HG02588 (cell line): ENCODE measurements at regions not wholly inside any gene's neighbourhood (a gene's known extent, or its start where the extent isn't known, plus 50 kb on each side); places are given as distances from the start of the nearest gene placed in this dataset.
"Not testable (repeated sequence)": the region's sequence is repeated elsewhere in the genome, so short reads cannot be mapped to it uniquely, and the experiment has no call there.

Experiments used
- ATAC-seq: cut with Tn5 transposase; IDR thresholded peaks from one replicate; pipeline ENCODE4 v1.9.1; 2021; ENCODE audit warnings: mild to moderate bottlenecking, moderate library complexity; ENCODE audit not compliant: unreplicated experiment

- no peak for ATAC-seq
Observed at GRCh38 chr3:186454881-186455703, 89.1 kb downstream of the CRYGS start.

DNA sequence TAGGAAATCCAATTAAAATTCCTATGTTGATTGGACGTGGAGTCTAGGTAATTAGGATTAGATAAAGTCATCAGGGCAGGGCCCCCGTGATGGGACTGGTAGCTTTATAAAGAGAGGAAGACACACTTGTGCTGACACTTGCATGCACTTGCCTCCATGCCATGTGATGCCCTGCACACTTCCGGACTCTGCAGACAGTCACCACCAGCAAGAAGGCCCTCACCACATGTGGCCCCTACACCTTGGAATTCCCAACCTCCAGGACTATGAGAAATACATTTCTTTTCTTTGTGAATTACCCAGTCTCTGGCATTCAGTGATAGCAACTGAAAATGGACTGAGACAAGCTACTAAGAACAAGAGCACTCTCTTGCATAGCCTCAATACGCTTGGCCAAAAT, 90.6 kb downstream of the CRYGS start:
- no peak for ATAC-seq

GRCh38 chr3:186452517-186452916, 90.5 kb upstream of the DGKG start:
- ATAC-seq, result no peak

GRCh38 chr3:186451371-186451770, 89.3 kb upstream of the DGKG start:
- ATAC-seq, result no peak

GRCh38 chr3:186444974-186445373, 82.9 kb upstream of the DGKG start:
- ATAC-seq, result no peak

DNA sequence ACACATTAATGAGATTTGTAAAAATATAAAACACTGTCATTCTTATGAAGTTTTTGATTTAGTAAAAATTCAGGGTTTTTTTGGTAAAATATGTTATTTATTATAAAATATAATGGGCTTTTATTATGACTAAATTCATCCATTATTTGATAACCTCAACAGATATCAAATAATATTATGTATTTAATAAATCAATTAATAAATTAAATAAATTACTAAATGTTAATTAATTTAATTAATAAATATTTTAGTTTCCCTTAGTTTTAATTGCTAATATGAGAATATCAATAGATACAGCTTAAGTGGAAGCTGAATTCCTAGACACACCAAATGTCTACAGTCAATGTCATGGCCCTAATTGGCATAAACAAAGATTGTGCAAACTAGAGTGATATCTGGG, 82.3 kb upstream of the DGKG start:
- ATAC-seq, result no peak

DNA sequence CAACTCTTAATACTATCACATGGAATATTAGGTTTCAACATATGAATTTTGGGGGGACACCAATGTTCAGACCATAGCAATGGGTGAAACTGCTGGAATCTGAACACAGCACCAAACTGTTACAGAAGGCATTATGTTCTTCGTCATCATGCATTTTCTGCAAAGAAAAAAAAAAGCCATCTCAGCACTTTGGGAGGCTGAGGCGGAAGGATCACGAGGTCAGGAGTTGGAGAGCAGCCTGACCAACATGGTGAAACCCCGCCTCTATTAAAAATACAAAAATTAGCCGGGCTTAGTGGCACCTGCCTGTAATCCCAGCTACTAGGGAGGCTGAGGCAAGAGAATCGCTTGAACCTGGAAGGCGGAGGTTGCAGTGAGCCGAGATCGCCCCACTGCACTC, 80.9 kb upstream of the DGKG start:
- not testable (repeated sequence) for ATAC-seq

- no peak for ATAC-seq
Observed at GRCh38 chr3:186442162-186442561, 80.1 kb upstream of the DGKG start.

DNA sequence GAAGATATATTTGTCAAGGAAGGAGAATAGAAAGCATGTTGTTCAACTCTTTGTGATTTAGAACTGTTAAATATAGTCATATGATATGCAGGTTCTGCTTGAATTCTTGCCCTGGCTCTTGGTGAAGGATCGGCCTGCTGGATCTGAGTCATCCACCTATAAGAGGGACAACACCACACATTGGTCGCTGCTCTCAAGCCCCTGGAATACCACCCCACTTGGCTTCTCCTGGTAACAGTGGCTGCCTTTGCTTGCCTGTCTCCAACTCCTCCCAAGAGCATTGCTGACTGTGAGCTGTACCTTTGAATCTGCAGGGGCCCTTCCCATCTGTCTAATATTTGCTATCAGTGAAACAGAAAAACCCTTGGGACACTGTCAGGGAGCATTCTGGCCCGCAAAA, 78.9 kb upstream of the DGKG start:
- no peak for ATAC-seq

DNA sequence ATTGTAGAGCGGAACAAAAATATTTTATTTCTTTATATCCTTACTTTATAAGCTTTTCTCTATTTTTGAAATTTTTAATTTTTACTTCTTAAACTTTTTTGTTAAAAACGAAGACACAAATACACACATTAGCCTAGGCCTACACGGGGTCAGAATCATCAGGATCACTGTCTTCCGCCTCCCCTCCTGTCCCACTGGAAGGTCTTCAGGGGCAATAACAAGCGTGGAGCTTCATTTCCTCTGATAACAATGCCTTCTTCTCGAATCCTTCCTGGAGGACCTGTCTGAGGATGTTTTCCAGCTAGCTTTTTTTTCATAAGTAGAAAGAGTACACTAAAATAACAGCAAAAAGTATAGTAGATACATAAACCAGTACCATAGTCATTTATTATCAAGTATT, 77.7 kb upstream of the DGKG start:
- no peak for ATAC-seq

DNA sequence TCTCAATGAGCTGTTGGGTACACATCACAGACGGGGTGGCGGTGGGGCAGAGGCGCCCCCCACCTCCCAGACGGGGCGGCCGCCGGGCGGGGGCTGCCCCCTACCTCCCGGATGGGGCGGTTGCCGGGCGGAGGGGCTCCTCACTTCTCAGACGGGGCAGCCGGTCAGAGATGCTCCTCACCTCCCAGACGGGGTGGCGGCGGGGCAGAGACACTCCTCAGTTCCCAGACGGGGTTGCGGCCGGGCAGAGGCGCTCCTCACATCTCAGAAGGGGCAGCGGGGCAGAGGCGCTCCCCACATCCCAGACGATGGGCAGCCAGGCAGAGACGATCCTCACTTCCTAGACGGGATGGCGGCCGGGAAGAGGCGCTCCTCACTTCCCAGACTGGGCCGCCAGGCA, 73.3 kb upstream of the DGKG start:
- not testable (repeated sequence) for ATAC-seq

DNA sequence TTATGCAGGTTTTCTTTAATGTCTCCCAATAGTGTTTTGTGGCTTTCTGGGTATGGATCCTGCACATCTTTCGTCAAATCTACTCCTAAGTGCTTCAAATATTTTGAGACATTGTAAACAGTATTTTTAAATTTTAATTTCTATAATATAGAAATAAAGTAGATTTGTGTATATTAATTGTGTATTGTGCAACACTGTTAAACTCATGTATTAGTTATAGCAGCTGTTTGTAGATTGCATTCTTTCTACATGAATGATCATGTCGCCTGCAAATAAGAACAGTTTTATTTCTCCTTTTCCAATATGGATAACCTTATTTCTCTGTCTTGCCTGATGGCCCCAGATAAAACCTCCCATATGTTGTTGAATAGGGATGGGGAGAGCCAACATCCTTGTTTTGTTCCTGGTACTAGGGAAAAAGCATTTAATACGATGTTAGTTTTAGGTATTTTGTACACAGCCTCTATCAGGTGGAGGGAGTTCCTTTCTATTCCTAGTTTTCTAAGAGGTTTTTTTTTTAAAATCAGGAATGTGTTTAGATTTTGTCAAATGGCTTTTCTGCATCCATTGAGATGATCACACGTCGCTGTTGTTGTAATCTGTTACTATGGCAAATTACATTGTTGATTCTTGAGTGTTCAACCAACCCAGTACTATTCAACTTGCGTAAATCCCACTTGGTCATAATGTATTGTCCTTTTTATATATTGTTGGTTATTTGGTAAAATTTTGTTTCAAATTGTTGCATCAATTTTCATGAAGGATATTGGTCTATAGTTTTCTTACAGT, 71.1 kb upstream of the DGKG start:
- no peak for ATAC-seq

DNA sequence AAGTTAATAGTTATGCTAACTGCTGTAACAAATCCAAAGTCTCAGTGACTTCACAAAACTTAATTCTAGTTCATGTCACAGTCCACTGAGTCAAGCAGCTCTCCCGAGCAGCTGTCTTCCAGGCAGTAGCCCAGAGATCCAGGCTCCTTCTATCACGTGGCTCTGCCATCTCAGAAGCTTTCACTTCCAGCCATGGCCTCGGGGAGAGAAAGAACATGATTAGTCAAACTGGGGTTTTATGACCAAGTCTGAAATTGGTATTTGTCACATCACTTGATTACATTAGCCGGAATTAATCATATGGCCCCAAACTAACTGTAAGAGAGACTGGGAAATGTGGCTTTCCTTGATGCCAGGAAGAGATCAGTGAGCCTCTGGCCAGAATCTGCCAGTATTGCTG, 70.2 kb upstream of the DGKG start:
- no peak for ATAC-seq

DNA sequence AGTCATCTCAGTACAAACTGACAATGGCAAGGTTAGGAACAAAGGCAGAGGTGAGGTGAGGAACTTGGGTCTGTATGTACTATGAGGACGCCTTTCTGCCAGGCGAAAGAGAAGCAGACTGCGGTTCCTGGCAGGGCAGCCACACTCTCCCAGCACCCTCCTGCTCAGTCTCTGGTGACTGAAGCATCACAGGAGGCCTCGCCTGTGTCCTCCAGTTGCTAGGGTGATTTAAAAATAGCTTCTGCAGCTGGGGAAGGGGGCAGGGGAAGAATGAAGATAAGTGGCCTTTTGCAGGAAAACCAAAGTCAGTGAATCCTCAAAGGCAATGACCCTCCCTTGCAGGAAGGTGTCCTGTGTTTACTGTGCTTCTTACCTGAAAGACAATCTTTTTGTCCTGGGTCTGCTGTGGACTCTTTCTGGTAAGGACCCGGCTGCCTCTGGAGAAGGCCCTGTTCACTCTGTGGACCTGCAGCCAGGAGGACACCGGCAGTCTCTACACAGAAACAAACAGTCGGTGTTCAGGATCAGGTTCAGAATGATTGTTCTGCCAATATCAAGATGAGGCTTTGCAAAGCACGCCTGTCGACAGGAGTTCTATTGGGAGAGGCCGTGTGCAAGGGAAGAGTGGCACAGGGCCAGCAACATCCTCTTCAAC, 65.7 kb upstream of the DGKG start:
- ATAC-seq, result no peak

- no peak for ATAC-seq
Observed at GRCh38 chr3:186425788-186426730, 64.0 kb upstream of the DGKG start.

DNA sequence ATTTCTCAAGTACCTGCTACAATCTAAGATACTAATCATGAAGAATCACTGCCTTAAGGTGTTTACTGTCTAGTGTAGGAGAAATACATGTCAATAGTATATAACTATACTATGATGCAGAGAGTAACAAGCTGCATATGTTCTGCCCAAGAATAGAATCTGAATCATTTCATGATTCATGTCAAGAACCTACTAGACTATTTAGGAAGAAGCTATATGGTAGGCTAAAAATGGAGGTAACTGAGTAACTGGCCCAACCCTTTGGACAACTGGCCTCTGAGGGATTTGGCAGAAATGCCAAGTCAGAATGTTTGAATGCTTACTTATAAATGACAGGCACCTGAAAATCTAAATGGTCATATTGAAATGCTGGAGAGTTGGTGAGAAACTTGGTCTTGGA, 59.9 kb upstream of the DGKG start:
- no peak for ATAC-seq

DNA sequence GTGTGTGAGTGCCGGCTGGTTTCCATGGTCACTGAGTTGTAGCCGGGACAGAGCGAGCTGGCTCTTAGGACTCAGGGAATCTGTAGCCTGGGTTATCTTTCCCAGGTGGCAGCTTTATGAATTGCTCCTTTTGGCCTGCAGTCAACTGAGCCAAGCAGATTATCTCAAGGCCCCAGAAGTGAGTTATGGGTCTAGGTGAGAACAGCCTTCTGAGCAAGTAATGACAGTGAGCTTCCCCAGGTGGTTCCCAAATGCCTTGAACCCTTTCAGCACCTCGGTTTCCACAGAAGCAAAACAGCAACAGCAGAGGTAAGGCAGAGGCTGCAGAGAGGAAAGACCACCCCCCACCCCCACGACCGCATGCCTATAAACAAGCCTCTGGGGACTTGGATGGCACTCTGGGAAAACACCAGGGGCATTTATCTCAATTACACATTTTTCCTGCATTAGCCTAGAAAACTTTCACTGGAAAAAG, 56.7 kb upstream of the DGKG start:
- ATAC-seq, result no peak

GRCh38 chr3:186417791-186418190, 55.8 kb upstream of the DGKG start:
- ATAC-seq, result no peak

DNA sequence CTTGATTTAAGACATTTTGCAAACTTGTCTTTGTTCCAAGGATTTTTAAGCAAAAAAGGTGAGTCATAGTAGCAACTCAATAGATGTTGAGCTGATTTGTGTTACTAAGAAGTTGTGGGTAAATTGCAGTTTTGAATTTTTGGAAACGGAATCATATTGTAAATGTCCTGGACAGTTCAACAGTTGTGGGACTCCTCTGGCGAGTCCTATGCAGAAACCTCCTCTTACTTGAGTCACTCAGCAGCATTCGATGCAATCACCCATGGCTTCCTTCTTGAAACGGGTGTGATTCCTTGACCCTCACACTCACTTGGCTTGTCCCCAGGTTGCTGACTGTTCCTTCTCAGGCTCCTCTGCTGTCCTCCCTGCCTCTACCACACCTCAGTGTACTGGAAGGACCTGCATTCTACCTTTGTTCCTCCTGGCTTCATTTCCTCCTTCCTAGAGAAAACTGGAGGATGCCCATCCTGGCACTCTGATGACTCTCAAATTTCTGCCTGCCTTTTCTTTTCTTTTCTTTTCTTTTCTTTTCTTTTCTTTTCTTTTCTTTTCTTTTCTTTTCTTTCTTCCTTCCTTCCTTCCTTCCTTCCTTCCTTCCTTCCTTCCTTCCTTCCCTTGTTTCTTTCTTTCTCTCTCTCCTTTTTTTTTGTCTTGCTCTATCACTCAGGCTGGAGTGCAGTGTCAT, 52.8 kb upstream of the DGKG start:
- no peak for ATAC-seq
